Gastrocnemius medialis (tissue), 4 donors: ENCODE measurements at regions not wholly inside any gene's neighbourhood (a gene's known extent, or its start where the extent isn't known, plus 50 kb on each side); places are given as distances from the start of the nearest gene placed in this dataset.

Experiments used
- ATAC-seq, 2 donors: fragments of 150-250 bp; one replicate each; pipeline ENCODE4 v1.9.1; 2016
- DNase-seq, 2 donors: peaks; one replicate each; pipeline ENCODE4 v3.0.0-alpha.2; 2019
- H3K27ac ChIP-seq, 4 donors: fragments of 200-600 bp; sonication (generic); 1 replicate in 1 of 4; 2 replicates in 3 of 4; pipeline ENCODE4 v1.5.1; 2016 to 2018; ENCODE audit warnings: mild to moderate bottlenecking in 2 of 4, moderate library complexity in 1 of 4
- H3K27me3 ChIP-seq, 3 donors: fragments of 200-600 bp; sonication (generic) in 2 of 3; 1 replicate in 1 of 3; 2 replicates in 2 of 3; pipeline versions ENCODE4 v1.5.1 to v1.6.0; 2016 to 2019; ENCODE audit warnings: mild to moderate bottlenecking in 1 of 3, moderate library complexity in 1 of 3
- H3K36me3 ChIP-seq, 2 donors: fragments of 200-600 bp; sonication (generic) in 1 of 2; one replicate each; pipeline ENCODE4 v1.5.1; 2017 to 2018
- H3K4me1 ChIP-seq, 2 donors: fragments of 200-600 bp; sonication (generic) in 1 of 2; one replicate each; pipeline ENCODE4 v1.5.1; 2016 to 2017; ENCODE audit warnings: mild to moderate bottlenecking in 2 of 2
- H3K4me3 ChIP-seq, 4 donors: fragments of 200-600 bp; sonication (generic) in 3 of 4; 1 replicate in 1 of 4; 2 replicates in 3 of 4; pipeline ENCODE4 v1.5.1; 2016 to 2019; ENCODE audit warnings: mild to moderate bottlenecking in 2 of 4
- H3K9me3 ChIP-seq, 3 donors: fragments of 200-600 bp; sonication (generic) in 2 of 3; 1 replicate in 1 of 3; 2 replicates in 2 of 3; pipeline ENCODE4 v1.5.1; 2016 to 2019
- CTCF ChIP-seq, 5 experiments: fragments of 450-650 bp in 3 of 5; fragments of 200-600 bp in 2 of 5; sonication (generic) in 2 of 5; IDR thresholded peaks in 4 of 5; conservative IDR thresholded peaks in 1 of 5; 1 replicate in 4 of 5; 2 replicates in 1 of 5; pipeline ENCODE4 v1.5.1; 2016 to 2019; ENCODE audit warnings: antibody characterized with exemption in 5 of 5, mild to moderate bottlenecking in 3 of 5, moderate library complexity in 3 of 5
- POLR2A ChIP-seq, 2 donors: fragments of 450-650 bp; IDR thresholded peaks; one replicate each; pipeline ENCODE4 v1.6.1; 2017; ENCODE audit warnings: antibody characterized with exemption in 2 of 2, mild to moderate bottlenecking in 2 of 2, moderate library complexity in 2 of 2
- in situ Hi-C, 4 donors: fragments of 200-750 bp; cut with MboI; loops; one replicate each; pipeline versions ENCODE4 v1.15.0 to v1.8.0; 2017; ENCODE audit warnings: low sequenced_read_pairs in 4 of 4
- intact Hi-C: fragments of 100-400 bp; cut with DNase I; formaldehyde crosslinking; loops from one replicate; pipeline ENCODE4 v1.15.1; 2023; ENCODE audit warnings: low total_unique reads

DNA sequence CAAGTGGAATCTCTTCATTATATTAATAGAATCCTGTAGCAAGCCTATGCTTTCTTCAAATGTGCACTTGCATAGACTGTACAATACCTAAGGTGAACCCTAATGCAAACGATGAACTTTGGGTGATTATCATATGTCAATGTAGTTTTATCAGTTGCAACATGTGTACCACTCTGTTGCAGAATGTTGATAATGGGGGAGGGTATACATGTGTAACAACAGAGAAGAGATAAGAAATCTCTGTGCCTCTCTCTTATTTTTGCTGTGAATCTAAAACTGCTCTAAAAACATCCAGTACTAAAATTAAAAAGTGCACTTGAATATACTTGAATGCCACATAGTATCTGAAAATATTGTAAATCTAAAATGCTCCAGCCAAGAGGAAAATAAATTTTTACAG is 820.8 kb upstream of the MIR17HG start:
- TF ChIP-seq POLR2A (IDR thresholded peaks at IDR 0.05) (no peak), CTCF (IDR thresholded peaks at IDR 0.05 in 4 of 5, conservative IDR thresholded peaks at IDR 0.05 in 1 of 5) (no peak)

DNA sequence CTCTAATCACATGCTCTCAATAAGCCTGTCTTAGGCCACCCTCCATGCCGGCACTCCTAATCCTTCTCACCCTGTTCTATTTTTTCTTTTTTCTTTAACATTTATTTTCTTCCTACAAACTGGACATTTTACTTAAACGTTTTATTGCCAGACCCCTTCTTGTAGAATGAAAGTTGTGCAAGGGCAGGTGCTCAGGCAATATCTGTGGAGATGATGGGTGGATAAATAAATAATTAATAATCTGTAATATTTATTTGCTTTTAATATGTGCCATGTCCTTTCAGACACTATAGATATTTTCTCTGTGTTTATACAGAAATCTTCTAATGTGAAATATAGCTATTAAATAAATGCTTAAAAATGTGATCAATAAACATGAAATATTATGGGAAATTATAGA is 815.7 kb upstream of the MIR17HG start:
- no peak for TF ChIP-seq POLR2A (IDR thresholded peaks at IDR 0.05)
- no peak for TF ChIP-seq CTCF (IDR thresholded peaks at IDR 0.05 in 4 of 5, conservative IDR thresholded peaks at IDR 0.05 in 1 of 5)
- Histone ChIP-seq H3K27me3 (no peaks in the 10 kb centered on the region), H3K9me3 (no peaks in the 10 kb centered on the region), H3K36me3 (no peaks in the 10 kb centered on the region), H3K4me1 (no peaks in the 10 kb centered on the region), H3K27ac (no peak overlapping the region), H3K4me3 (no peak overlapping the region)
- intact Hi-C loops: no loop called here
- no peak for DNase-seq
- in situ Hi-C loops: no loop called here
- no peak for ATAC-seq

More for the DNA sequence above, 820.8 kb upstream of the MIR17HG start:
- no peaks in the 10 kb centered on the region for H3K4me1 ChIP-seq
- DNase-seq: no peak
- no peaks in the 10 kb centered on the region for H3K36me3 ChIP-seq
- no peak for ATAC-seq
- no peak overlapping the region for H3K4me3 ChIP-seq
- intact Hi-C loops (no loop called here), in situ Hi-C loops (no loop called here)
- no peaks in the 10 kb centered on the region for H3K9me3 ChIP-seq
- no peak overlapping the region for H3K27ac ChIP-seq
- H3K27me3 ChIP-seq: no peaks in the 10 kb centered on the region

DNA sequence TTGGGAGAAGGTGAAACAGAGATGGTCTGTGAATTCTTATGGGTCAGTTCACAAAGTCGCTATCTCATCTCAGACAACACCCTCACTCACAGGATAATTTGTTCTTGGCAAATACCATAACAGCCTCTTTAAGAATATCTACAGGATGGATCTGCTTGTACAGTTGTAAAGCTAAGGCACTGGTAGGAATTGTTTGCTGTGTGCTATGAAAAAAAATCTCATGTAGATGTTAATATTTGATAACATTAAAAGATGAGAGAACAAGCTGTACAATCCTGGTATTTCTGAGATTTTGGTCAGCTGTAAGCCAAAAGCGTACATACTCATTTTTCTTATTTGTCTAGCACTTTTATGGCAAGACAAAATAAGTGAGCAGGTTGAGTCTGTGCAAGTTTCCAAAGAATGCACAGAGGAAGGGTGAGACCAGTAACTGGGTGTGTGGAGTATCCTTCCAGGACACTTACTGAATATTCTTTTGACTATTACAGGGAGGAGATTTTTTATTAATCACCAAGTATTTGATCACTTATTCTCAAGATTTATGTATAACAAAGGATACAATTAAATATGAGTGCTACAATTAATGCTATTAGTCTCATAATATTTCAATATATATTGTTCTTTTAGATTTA is 814.5 kb upstream of the MIR17HG start:
- no peaks in the 10 kb centered on the region for H3K9me3 ChIP-seq
- no peak overlapping the region for H3K4me3 ChIP-seq
- no peak for DNase-seq
- no peaks in the 10 kb centered on the region for H3K27me3 ChIP-seq
- no peaks in the 10 kb centered on the region for H3K4me1 ChIP-seq
- no peak overlapping the region for H3K27ac ChIP-seq
- no peak for TF ChIP-seq CTCF (IDR thresholded peaks at IDR 0.05 in 4 of 5, conservative IDR thresholded peaks at IDR 0.05 in 1 of 5)
- no peak for TF ChIP-seq POLR2A (IDR thresholded peaks at IDR 0.05)
- ATAC-seq: no peak
- intact Hi-C loops: no loop called here
- in situ Hi-C loops: no loop called here
- H3K36me3 ChIP-seq: no peaks in the 10 kb centered on the region

- H3K4me1 ChIP-seq: no peaks in the 10 kb centered on the region
- no peak overlapping the region for H3K4me3 ChIP-seq
- DNase-seq (no peak), ATAC-seq (no peak)
- intact Hi-C loops: no loop called here
- no peaks in the 10 kb centered on the region for H3K9me3 ChIP-seq
- H3K27me3 ChIP-seq: no peaks in the 10 kb centered on the region
- TF ChIP-seq CTCF (IDR thresholded peaks at IDR 0.05 in 4 of 5, conservative IDR thresholded peaks at IDR 0.05 in 1 of 5): no peak
- no peak for TF ChIP-seq POLR2A (IDR thresholded peaks at IDR 0.05)
- H3K27ac ChIP-seq: no peak overlapping the region
- no peaks in the 10 kb centered on the region for H3K36me3 ChIP-seq
- in situ Hi-C loops: no loop called here
Observed at GRCh38 chr13:90533866-90534265, 813.6 kb upstream of the MIR17HG start.
